Left ventricle myocardium inferior (tissue), 1 donor: ENCODE measurements at regions not wholly inside any gene's neighbourhood (a gene's known extent, or its start where the extent isn't known, plus 50 kb on each side); places are given as distances from the start of the nearest gene placed in this dataset.

Experiments
- DNase-seq: peaks from one replicate; pipeline ENCODE4 v3.0.0-alpha.2; 2020
- H3K27ac ChIP-seq: fragments of 200-600 bp; replicated peaks from 2 replicates; pipeline ENCODE4 v1.8.0; 2021
- H3K27me3 ChIP-seq: fragments of 200-600 bp; 2 replicates; pipeline ENCODE4 v1.8.0; 2021; ENCODE audit warnings: low read depth
- H3K36me3 ChIP-seq: fragments of 200-600 bp; 2 replicates; pipeline ENCODE4 v1.8.0; 2021
- H3K4me1 ChIP-seq: fragments of 200-600 bp; 2 replicates; pipeline ENCODE4 v1.8.0; 2021
- H3K4me3 ChIP-seq: fragments of 200-600 bp; 2 replicates; pipeline ENCODE4 v1.8.0; 2021; ENCODE audit warnings: mild to moderate bottlenecking, moderate library complexity
- H3K9me3 ChIP-seq: fragments of 200-600 bp; replicated peaks from 2 replicates; pipeline ENCODE4 v1.8.0; 2021
- intact Hi-C: fragments of 100-400 bp; cut with micrococcal nuclease; formaldehyde crosslinking; loops from one replicate; pipeline ENCODE4 v1.11.0; 2022
- TF ChIP-seq, protein P1 (sequence below): fragments of 200-600 bp; IDR thresholded peaks from 2 replicates; pipeline ENCODE4 v1.8.0; 2021; ENCODE audit warnings: antibody characterized with exemption, mild to moderate bottlenecking, borderline replicate concordance
- donor health status: DM: no; HTN: yes; CAD: no; lungs with severe emphysema.

GRCh38 chr17:79405823-79406222 lies 205.0 kb downstream of the RBFOX3 start:
- Histone ChIP-seq H3K9me3 (no peaks in the 10 kb centered on the region), H3K4me1 (peaks cover 17% of the 10 kb centered on the region), H3K27me3 (peaks cover 99% of the 10 kb centered on the region), H3K36me3 (no peaks in the 10 kb centered on the region), H3K4me3 (no peak overlapping the region), H3K27ac (no peak overlapping the region)
- no peak for DNase-seq
- intact Hi-C loops: no loop called here
- TF ChIP-seq, protein P1, sequence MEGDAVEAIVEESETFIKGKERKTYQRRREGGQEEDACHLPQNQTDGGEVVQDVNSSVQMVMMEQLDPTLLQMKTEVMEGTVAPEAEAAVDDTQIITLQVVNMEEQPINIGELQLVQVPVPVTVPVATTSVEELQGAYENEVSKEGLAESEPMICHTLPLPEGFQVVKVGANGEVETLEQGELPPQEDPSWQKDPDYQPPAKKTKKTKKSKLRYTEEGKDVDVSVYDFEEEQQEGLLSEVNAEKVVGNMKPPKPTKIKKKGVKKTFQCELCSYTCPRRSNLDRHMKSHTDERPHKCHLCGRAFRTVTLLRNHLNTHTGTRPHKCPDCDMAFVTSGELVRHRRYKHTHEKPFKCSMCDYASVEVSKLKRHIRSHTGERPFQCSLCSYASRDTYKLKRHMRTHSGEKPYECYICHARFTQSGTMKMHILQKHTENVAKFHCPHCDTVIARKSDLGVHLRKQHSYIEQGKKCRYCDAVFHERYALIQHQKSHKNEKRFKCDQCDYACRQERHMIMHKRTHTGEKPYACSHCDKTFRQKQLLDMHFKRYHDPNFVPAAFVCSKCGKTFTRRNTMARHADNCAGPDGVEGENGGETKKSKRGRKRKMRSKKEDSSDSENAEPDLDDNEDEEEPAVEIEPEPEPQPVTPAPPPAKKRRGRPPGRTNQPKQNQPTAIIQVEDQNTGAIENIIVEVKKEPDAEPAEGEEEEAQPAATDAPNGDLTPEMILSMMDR: no peak

GRCh38 chr17:79404136-79404911 lies 206.5 kb downstream of the RBFOX3 start:
- intact Hi-C loops: loop anchor here (5.0 kb wide), 1 partner anchor 292 kb away; no protein-coding TSS in a partner anchor
- H3K27me3 ChIP-seq: peaks cover 99% of the 10 kb centered on the region
- H3K4me1 ChIP-seq: peaks cover 19% of the 10 kb centered on the region
- TF ChIP-seq, protein P1: no peak
- no peak for DNase-seq
- no peak overlapping the region for H3K4me3 ChIP-seq
- no peaks in the 10 kb centered on the region for H3K36me3 ChIP-seq
- no peak overlapping the region for H3K27ac ChIP-seq
- H3K9me3 ChIP-seq: no peaks in the 10 kb centered on the region

GRCh38 chr17:79401704-79402674 lies 208.9 kb downstream of the RBFOX3 start:
- Histone ChIP-seq H3K9me3 (no peaks in the 10 kb centered on the region), H3K4me1 (peaks cover 18% of the 10 kb centered on the region), H3K27ac (no peak overlapping the region), H3K36me3 (no peaks in the 10 kb centered on the region), H3K27me3 (peaks cover 99% of the 10 kb centered on the region), H3K4me3 (no peak overlapping the region)
- TF ChIP-seq, protein P1: no peak
- DNase-seq: no peak
- intact Hi-C loops: loop anchor here (5.0 kb wide), 1 partner anchor 290 kb away; no protein-coding TSS in a partner anchor

- intact Hi-C loops: loop anchor here (5.0 kb wide), 1 partner anchor 289 kb away; no protein-coding TSS in a partner anchor
Observed at GRCh38 chr17:79400989-79401703, 209.7 kb downstream of the RBFOX3 start.

More at GRCh38 chr17:79400989-79401703, 209.7 kb downstream of the RBFOX3 start:
- Histone ChIP-seq H3K4me3 (peak overlapping the region; percentile 34), H3K27ac (no peak overlapping the region), H3K36me3 (no peaks in the 10 kb centered on the region), H3K27me3 (peaks cover 99% of the 10 kb centered on the region), H3K4me1 (peaks cover 10% of the 10 kb centered on the region), H3K9me3 (no peaks in the 10 kb centered on the region)
- peak; percentile 60 for DNase-seq
- TF ChIP-seq, protein P1: peak; percentile 93
